ENCODE measurements at regions not wholly inside any gene's neighbourhood (a gene's known extent, or its start where the extent isn't known, plus 50 kb on each side); places are given as distances from the start of the nearest gene placed in this dataset.

- ChIA-PET CTCF (interaction anchor here (1.3 kb wide), 1 partner anchor 18 kb away, joined by 3 read pairs; no protein-coding TSS in a partner anchor), POLR2A (no interaction called here)
- Histone ChIP-seq H4K20me1 (ENCODE audit: insufficient read depth) (no peaks in the 10 kb centered on the region), H3F3A (replicated peaks; ENCODE audit: insufficient read depth) (no peaks in the 10 kb centered on the region), H3K4me2 (no peak overlapping the region), H2AFZ (ENCODE audit: low read depth) (no peak overlapping the region), H3K9me2 (no peaks in the 10 kb centered on the region), H3K79me2 (ENCODE audit: insufficient read depth) (no peaks in the 10 kb centered on the region), H3K4me1 (ENCODE audit: control insufficient read depth in 1 of 2, insufficient read depth in 2 of 2, low read depth in 1 of 2, low read length in 1 of 2) (peaks cover 0 to 15% of the 10 kb centered on the region in 2 experiments; a peak in 1 of 4 replicates), H3K9me3 (no peaks in the 10 kb centered on the region), H3K27ac (ENCODE audit: low read depth in 2 of 2, low read length in 1 of 2) (no peak overlapping the region), H3K36me3 (replicated peaks in 1 of 2; ENCODE audit: control insufficient read depth in 1 of 2, insufficient read depth in 2 of 2, low read length in 1 of 2) (no peaks in the 10 kb centered on the region), H3K9ac (no peak overlapping the region), H3K27me3 (ENCODE audit: insufficient read depth) (no peaks in the 10 kb centered on the region), H3K4me3 (ENCODE audit: low read depth in 2 of 2, low read length in 1 of 2) (no peak overlapping the region)
- DNase-seq: no peak
- WGBS (ENCODE audit: low lambda C conversion rate): 78% methylated on average over 1 of the region's 3 CpGs
- TF ChIP-seq TCF12 (IDR thresholded peaks at IDR 0.05): no peak
- no peak for TF ChIP-seq USF1 (IDR thresholded peaks at IDR 0.05; ENCODE audit: borderline replicate concordance, low read depth)
- TF ChIP-seq, protein P1, sequence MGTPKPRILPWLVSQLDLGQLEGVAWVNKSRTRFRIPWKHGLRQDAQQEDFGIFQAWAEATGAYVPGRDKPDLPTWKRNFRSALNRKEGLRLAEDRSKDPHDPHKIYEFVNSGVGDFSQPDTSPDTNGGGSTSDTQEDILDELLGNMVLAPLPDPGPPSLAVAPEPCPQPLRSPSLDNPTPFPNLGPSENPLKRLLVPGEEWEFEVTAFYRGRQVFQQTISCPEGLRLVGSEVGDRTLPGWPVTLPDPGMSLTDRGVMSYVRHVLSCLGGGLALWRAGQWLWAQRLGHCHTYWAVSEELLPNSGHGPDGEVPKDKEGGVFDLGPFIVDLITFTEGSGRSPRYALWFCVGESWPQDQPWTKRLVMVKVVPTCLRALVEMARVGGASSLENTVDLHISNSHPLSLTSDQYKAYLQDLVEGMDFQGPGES (IDR thresholded peaks at IDR 0.05; ENCODE audit: low read depth, low read length): no peak
- TF ChIP-seq MEF2A (IDR thresholded peaks at IDR 0.05; ENCODE audit: borderline replicate concordance, low read depth): no peak
- no peak for TF ChIP-seq RXRA (IDR thresholded peaks at IDR 0.05; ENCODE audit: borderline replicate concordance, low read depth)
- TF ChIP-seq ZBTB33 (IDR thresholded peaks at IDR 0.05; ENCODE audit: borderline replicate concordance, low read depth): no peak
- no peak for TF ChIP-seq EZH2phosphoT487 (IDR thresholded peaks at IDR 0.05; ENCODE audit: borderline replicate concordance, low read depth)
- TF ChIP-seq FOXM1 (IDR thresholded peaks at IDR 0.05; ENCODE audit: low read depth): no peak
- no peak for TF ChIP-seq CHD2 (IDR thresholded peaks at IDR 0.05; ENCODE audit: low read length, partially characterized antibody)
- no peak for TF ChIP-seq NFIC (IDR thresholded peaks at IDR 0.05; ENCODE audit: borderline replicate concordance)
- no peak for TF ChIP-seq POLR2AphosphoS5 (IDR thresholded peaks at IDR 0.05; ENCODE audit: low read depth, low read length)
- TF ChIP-seq ELF1 (IDR thresholded peaks at IDR 0.05): no peak
- TF ChIP-seq SMC3 (IDR thresholded peaks at IDR 0.05; ENCODE audit: low read depth, low read length): no peak
- no peak for TF ChIP-seq JUND (IDR thresholded peaks at IDR 0.05)
- no peak for TF ChIP-seq FOSL2 (IDR thresholded peaks at IDR 0.05; ENCODE audit: borderline replicate concordance, low read depth)
- TF ChIP-seq RFX5 (IDR thresholded peaks at IDR 0.05; ENCODE audit: low read length): no peak
Measured at GRCh38 chr10:78910021-78910420, 158.7 kb upstream of the ZMIZ1 start.

GRCh38 chr10:78910476-78910875 lies 158.3 kb upstream of the ZMIZ1 start:
- no peaks in the 10 kb centered on the region for H3K9me2 ChIP-seq
- no peak overlapping the region for H3K4me2 ChIP-seq
- no peak overlapping the region for H3K4me3 ChIP-seq (ENCODE audit: low read depth in 2 of 2, low read length in 1 of 2)
- peaks cover 0 to 15% of the 10 kb centered on the region in 2 experiments; a peak in 1 of 4 replicates for H3K4me1 ChIP-seq (ENCODE audit: control insufficient read depth in 1 of 2, insufficient read depth in 2 of 2, low read depth in 1 of 2, low read length in 1 of 2)
- no peaks in the 10 kb centered on the region for H4K20me1 ChIP-seq (ENCODE audit: insufficient read depth)
- no peaks in the 10 kb centered on the region for H3K9me3 ChIP-seq
- no peaks in the 10 kb centered on the region for H3F3A ChIP-seq (replicated peaks; ENCODE audit: insufficient read depth)
- H3K36me3 ChIP-seq (replicated peaks in 1 of 2; ENCODE audit: control insufficient read depth in 1 of 2, insufficient read depth in 2 of 2, low read length in 1 of 2): no peaks in the 10 kb centered on the region
- 61% methylated on average over 2 of the region's 2 CpGs for WGBS (ENCODE audit: low lambda C conversion rate)
- H3K27me3 ChIP-seq (ENCODE audit: insufficient read depth): no peaks in the 10 kb centered on the region
- ChIA-PET CTCF (no interaction called here), POLR2A (no interaction called here)
- no peak overlapping the region for H2AFZ ChIP-seq (ENCODE audit: low read depth)
- DNase-seq: no peak
- H3K9ac ChIP-seq: no peak overlapping the region
- H3K27ac ChIP-seq (ENCODE audit: low read depth in 2 of 2, low read length in 1 of 2): no peak overlapping the region
- no peaks in the 10 kb centered on the region for H3K79me2 ChIP-seq (ENCODE audit: insufficient read depth)
- TF ChIP-seq, protein P2, sequence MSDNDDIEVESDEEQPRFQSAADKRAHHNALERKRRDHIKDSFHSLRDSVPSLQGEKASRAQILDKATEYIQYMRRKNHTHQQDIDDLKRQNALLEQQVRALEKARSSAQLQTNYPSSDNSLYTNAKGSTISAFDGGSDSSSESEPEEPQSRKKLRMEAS (IDR thresholded peaks at IDR 0.05; ENCODE audit: low read depth): no peak
- TF ChIP-seq SMC3 (IDR thresholded peaks at IDR 0.05; ENCODE audit: low read depth, low read length) (no peak), FOXM1 (IDR thresholded peaks at IDR 0.05; ENCODE audit: low read depth) (no peak), ZBTB33 (IDR thresholded peaks at IDR 0.05; ENCODE audit: borderline replicate concordance, low read depth) (no peak), SIN3A (IDR thresholded peaks at IDR 0.05; ENCODE audit: borderline replicate concordance, low read depth, low read length) (no peak), RFX5 (IDR thresholded peaks at IDR 0.05; ENCODE audit: low read length) (no peak), RCOR1 (IDR thresholded peaks at IDR 0.05; ENCODE audit: low read length) (no peak), CHD2 (IDR thresholded peaks at IDR 0.05; ENCODE audit: low read length, partially characterized antibody) (no peak), POLR2AphosphoS5 (IDR thresholded peaks at IDR 0.05; ENCODE audit: low read depth, low read length) (no peak)
- TF ChIP-seq, protein P3, sequence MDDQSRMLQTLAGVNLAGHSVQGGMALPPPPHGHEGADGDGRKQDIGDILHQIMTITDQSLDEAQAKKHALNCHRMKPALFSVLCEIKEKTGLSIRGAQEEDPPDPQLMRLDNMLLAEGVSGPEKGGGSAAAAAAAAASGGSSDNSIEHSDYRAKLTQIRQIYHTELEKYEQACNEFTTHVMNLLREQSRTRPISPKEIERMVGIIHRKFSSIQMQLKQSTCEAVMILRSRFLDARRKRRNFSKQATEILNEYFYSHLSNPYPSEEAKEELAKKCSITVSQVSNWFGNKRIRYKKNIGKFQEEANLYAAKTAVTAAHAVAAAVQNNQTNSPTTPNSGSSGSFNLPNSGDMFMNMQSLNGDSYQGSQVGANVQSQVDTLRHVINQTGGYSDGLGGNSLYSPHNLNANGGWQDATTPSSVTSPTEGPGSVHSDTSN (IDR thresholded peaks at IDR 0.05): no peak
- TF ChIP-seq, protein P1 (IDR thresholded peaks at IDR 0.05; ENCODE audit: low read depth, low read length): no peak
